ENCODE measurements at regions not wholly inside any gene's neighbourhood (a gene's known extent, or its start where the extent isn't known, plus 50 kb on each side); places are given as distances from the start of the nearest gene placed in this dataset.

- no peak for DNase-seq
Observed at GRCh38 chr3:41053220-41053619, 146.1 kb upstream of the CTNNB1 start.

- no peak for DNase-seq
Observed at GRCh38 chr3:41060106-41060505, 139.2 kb upstream of the CTNNB1 start.

GRCh38 chr3:41064070-41064469 lies 135.2 kb upstream of the CTNNB1 start:
- DNase-seq: no peak

GRCh38 chr3:41064526-41064925 lies 134.8 kb upstream of the CTNNB1 start:
- no peak for DNase-seq

- no peak for DNase-seq
Observed at GRCh38 chr3:41065340-41065739, 134.0 kb upstream of the CTNNB1 start.

- no peak for DNase-seq
Observed at GRCh38 chr3:41073190-41073589, 126.1 kb upstream of the CTNNB1 start.

- no peak for DNase-seq
Observed at GRCh38 chr3:41075975-41076374, 123.3 kb upstream of the CTNNB1 start.

- DNase-seq: no peak
Observed at GRCh38 chr3:41076399-41076798, 122.9 kb upstream of the CTNNB1 start.

- no peak for DNase-seq
Observed at GRCh38 chr3:41080141-41080540, 119.2 kb upstream of the CTNNB1 start.

- DNase-seq: no peak
Observed at GRCh38 chr3:41088882-41089281, 110.4 kb upstream of the CTNNB1 start.

- DNase-seq: no peak
Observed at GRCh38 chr3:41089566-41089965, 109.7 kb upstream of the CTNNB1 start.

GRCh38 chr3:41092844-41093243 lies 106.5 kb upstream of the CTNNB1 start:
- no peak for DNase-seq

GRCh38 chr3:41093476-41093875 lies 105.8 kb upstream of the CTNNB1 start:
- no peak for DNase-seq

GRCh38 chr3:41094351-41094750 lies 105.0 kb upstream of the CTNNB1 start:
- no peak for DNase-seq

GRCh38 chr3:41095702-41096101 lies 103.6 kb upstream of the CTNNB1 start:
- DNase-seq: no peak

- DNase-seq: no peak
Observed at GRCh38 chr3:41097896-41098496, 101.3 kb upstream of the CTNNB1 start.

GRCh38 chr3:41101231-41101630 lies 98.1 kb upstream of the CTNNB1 start:
- DNase-seq: no peak

- no peak for DNase-seq
Observed at GRCh38 chr3:41102053-41102556, 97.2 kb upstream of the CTNNB1 start.

GRCh38 chr3:41102750-41103149 lies 96.6 kb upstream of the CTNNB1 start:
- no peak for DNase-seq

- no peak for DNase-seq
Observed at GRCh38 chr3:41103200-41103599, 96.1 kb upstream of the CTNNB1 start.

GRCh38 chr3:41104147-41104546 lies 95.2 kb upstream of the CTNNB1 start:
- DNase-seq: no peak

- no peak for DNase-seq
Observed at GRCh38 chr3:41106691-41107090, 92.6 kb upstream of the CTNNB1 start.

- no peak for DNase-seq
Observed at GRCh38 chr3:41111011-41111410, 88.3 kb upstream of the CTNNB1 start.

- no peak for DNase-seq
Observed at GRCh38 chr3:41112466-41112865, 86.8 kb upstream of the CTNNB1 start.

GRCh38 chr3:41115069-41115468 lies 84.2 kb upstream of the CTNNB1 start:
- DNase-seq: no peak

All from CD4-positive, alpha-beta T cell treated with Interferon gamma for 1 hour (primary cell).